H9 (cell line): ENCODE measurements at regions not wholly inside any gene's neighbourhood (a gene's known extent, or its start where the extent isn't known, plus 50 kb on each side); places are given as distances from the start of the nearest gene placed in this dataset.

Experiments
- DNase-seq: peaks from one replicate; pipeline ENCODE4 v3.0.0-alpha.2; 2017
- H2AFZ ChIP-seq: one replicate; pipeline ENCODE4 v1.6.1; 2013; ENCODE audit warnings: mild to moderate bottlenecking, low read length, control low read depth, moderate library complexity
- H2AK5ac ChIP-seq: 2 replicates; pipeline ENCODE4 v1.6.1; 2013; ENCODE audit warnings: low read length, control low read depth, mixed read lengths; ENCODE audit not compliant: insufficient read length
- H2BK120ac ChIP-seq: one replicate; pipeline ENCODE4 v1.6.1; 2013; ENCODE audit warnings: low read depth, mild to moderate bottlenecking, low read length, control low read depth, inconsistent platforms; ENCODE audit not compliant: poor library complexity, severe bottlenecking
- H2BK12ac ChIP-seq: 2 replicates; pipeline ENCODE4 v1.6.1; 2013; ENCODE audit warnings: low read length, control low read depth, mixed read lengths, low read depth; ENCODE audit not compliant: insufficient read length
- H2BK15ac ChIP-seq: 2 replicates; pipeline ENCODE4 v1.6.1; 2013; ENCODE audit warnings: low read depth, low read length, control low read depth
- H2BK20ac ChIP-seq: one replicate; pipeline ENCODE4 v1.6.1; 2013; ENCODE audit warnings: low read depth, mild to moderate bottlenecking, low read length, control low read depth, inconsistent platforms; ENCODE audit not compliant: poor library complexity, severe bottlenecking
- H2BK5ac ChIP-seq: 2 replicates; pipeline ENCODE4 v1.6.1; 2013; ENCODE audit warnings: low read length, control low read depth, mixed read lengths; ENCODE audit not compliant: insufficient read length
- H3K14ac ChIP-seq: 2 replicates; pipeline ENCODE4 v1.6.1; 2013; ENCODE audit warnings: low read length, control low read depth; ENCODE audit not compliant: insufficient read depth
- H3K18ac ChIP-seq: 2 replicates; pipeline ENCODE4 v1.6.1; 2013; ENCODE audit warnings: low read depth, mild to moderate bottlenecking, mixed read lengths, low read length, control low read depth; ENCODE audit not compliant: insufficient read length
- H3K23ac ChIP-seq: 2 replicates; pipeline ENCODE4 v1.6.1; 2013; ENCODE audit warnings: low read length, control low read depth, mixed read lengths, low read depth; ENCODE audit not compliant: insufficient read length
- H3K23me2 ChIP-seq: 2 replicates; pipeline ENCODE4 v1.6.1; 2013; ENCODE audit warnings: low read depth, mild to moderate bottlenecking, mixed read lengths, low read length, control low read depth; ENCODE audit not compliant: insufficient read length, poor library complexity, severe bottlenecking
- H3K27ac ChIP-seq: 2 replicates; pipeline ENCODE4 v1.5.1; 2013; ENCODE audit warnings: low read length, control low read depth, mixed read lengths, low read depth; ENCODE audit not compliant: insufficient read length
- H3K27me3 ChIP-seq: 2 replicates; pipeline ENCODE4 v1.6.1; 2013; ENCODE audit warnings: low read length, control low read depth, inconsistent platforms; ENCODE audit not compliant: insufficient read depth
- H3K4ac ChIP-seq: 2 replicates; pipeline ENCODE4 v1.6.1; 2013; ENCODE audit warnings: low read depth, mild to moderate bottlenecking, control low read depth, inconsistent platforms, low read length, moderate library complexity
- H3K4me1 ChIP-seq: 2 replicates; pipeline ENCODE4 v1.6.1; 2013; ENCODE audit warnings: low read length, control low read depth, inconsistent platforms; ENCODE audit not compliant: insufficient read depth
- H3K4me2 ChIP-seq: 2 replicates; pipeline ENCODE4 v1.6.1; 2013; ENCODE audit warnings: low read length, control low read depth, mixed read lengths; ENCODE audit not compliant: insufficient read length, insufficient read depth
- H3K56ac ChIP-seq: 2 replicates; pipeline ENCODE4 v1.6.1; 2013; ENCODE audit warnings: low read depth, mild to moderate bottlenecking, mixed read lengths, low read length, control low read depth; ENCODE audit not compliant: insufficient read length
- H3K79me1 ChIP-seq: 2 replicates; pipeline ENCODE4 v1.6.1; 2013; ENCODE audit warnings: low read depth, mild to moderate bottlenecking, moderate library complexity, low read length, control low read depth, inconsistent platforms; ENCODE audit not compliant: insufficient read depth, poor library complexity, severe bottlenecking
- H3K79me2 ChIP-seq: 2 replicates; pipeline ENCODE4 v1.6.1; 2013; ENCODE audit warnings: low read length, control low read depth, inconsistent platforms; ENCODE audit not compliant: insufficient read depth
- H3K9ac ChIP-seq: 2 replicates; pipeline ENCODE4 v1.6.1; 2013; ENCODE audit warnings: low read length, control low read depth, mixed read lengths; ENCODE audit not compliant: insufficient read length; ENCODE audit errors: extremely low read depth
- H3K9me3 ChIP-seq: one replicate; pipeline ENCODE4 v1.6.1; 2013; ENCODE audit warnings: low read depth, low read length, inconsistent platforms; ENCODE audit not compliant: control insufficient read depth
- H3T11ph ChIP-seq: one replicate; pipeline ENCODE4 v1.6.1; 2013; ENCODE audit warnings: mild to moderate bottlenecking, low read length, control low read depth, inconsistent platforms
- H4K20me1 ChIP-seq: one replicate; pipeline ENCODE4 v1.6.1; 2013; ENCODE audit not compliant: control insufficient read depth, insufficient read length, insufficient read depth
- H4K5ac ChIP-seq: 2 replicates; pipeline ENCODE4 v1.6.1; 2013; ENCODE audit warnings: low read depth, mild to moderate bottlenecking, mixed read lengths, low read length, control low read depth; ENCODE audit not compliant: insufficient read length
- H4K8ac ChIP-seq: replicated peaks from 2 replicates; pipeline ENCODE4 v1.6.1; 2013; ENCODE audit warnings: low read length, control low read depth, mixed read lengths, low read depth; ENCODE audit not compliant: insufficient read length
- H4K91ac ChIP-seq: 2 replicates; pipeline ENCODE4 v1.6.1; 2013; ENCODE audit warnings: low read depth, mild to moderate bottlenecking, moderate library complexity, mixed read lengths, low read length, control low read depth; ENCODE audit not compliant: insufficient read length
- H3K27ac Mint-ChIP-seq, 3 experiments: 2 replicates in 2 of 3; 3 replicates in 1 of 3; pipeline ENCODE4 v1.8.0; 2020 to 2021; ENCODE audit warnings: mixed read lengths in 3 of 3, mild to moderate bottlenecking in 1 of 3, moderate library complexity in 1 of 3
- H3K27me3 Mint-ChIP-seq: 2 replicates; pipeline ENCODE4 v1.8.0; 2021; ENCODE audit warnings: low read depth, mild to moderate bottlenecking, moderate library complexity, mixed read lengths
- H3K36me3 Mint-ChIP-seq, 3 experiments: 2 replicates in 2 of 3; 3 replicates in 1 of 3; pipeline ENCODE4 v1.8.0; 2020 to 2021; ENCODE audit warnings: low read depth in 3 of 3, mixed read lengths in 3 of 3; ENCODE audit not compliant: insufficient read depth in 1 of 3
- H3K4me1 Mint-ChIP-seq, 2 experiments: 2 replicates each; pipeline ENCODE4 v1.8.0; 2020; ENCODE audit warnings: mixed read lengths in 2 of 2
- H3K4me3 Mint-ChIP-seq, 2 experiments: 2 replicates in 1 of 2; 3 replicates in 1 of 2; pipeline ENCODE4 v1.8.0; 2020 to 2021; ENCODE audit warnings: mild to moderate bottlenecking in 2 of 2, mixed read lengths in 2 of 2, moderate library complexity in 1 of 2
- H3K9me3 Mint-ChIP-seq, 2 experiments: 2 replicates in 1 of 2; 3 replicates in 1 of 2; pipeline ENCODE4 v1.8.0; 2020; ENCODE audit warnings: mild to moderate bottlenecking in 2 of 2, mixed read lengths in 2 of 2, moderate library complexity in 1 of 2
- WGBS: extraction: QIAGEN DNeasy Blood & Tissue Kit; methylation state at CpG from one replicate; pipeline ENCODE4 v1.1.7; 2013; ENCODE audit warnings: missing lambda C conversion rate, low lambda C conversion rate, mixed read lengths; ENCODE audit not compliant: insufficient read length; ENCODE audit errors: extremely low coverage; 5-methylcytosine and 5-hydroxymethylcytosine counted together
- TF ChIP-seq, protein P1 (sequence below): fragments of 200-600 bp; sonication (generic); conservative IDR thresholded peaks from 3 replicates; pipeline ENCODE4 v1.8.0; 2021; ENCODE audit warnings: antibody characterized with exemption, mild to moderate bottlenecking

DNA sequence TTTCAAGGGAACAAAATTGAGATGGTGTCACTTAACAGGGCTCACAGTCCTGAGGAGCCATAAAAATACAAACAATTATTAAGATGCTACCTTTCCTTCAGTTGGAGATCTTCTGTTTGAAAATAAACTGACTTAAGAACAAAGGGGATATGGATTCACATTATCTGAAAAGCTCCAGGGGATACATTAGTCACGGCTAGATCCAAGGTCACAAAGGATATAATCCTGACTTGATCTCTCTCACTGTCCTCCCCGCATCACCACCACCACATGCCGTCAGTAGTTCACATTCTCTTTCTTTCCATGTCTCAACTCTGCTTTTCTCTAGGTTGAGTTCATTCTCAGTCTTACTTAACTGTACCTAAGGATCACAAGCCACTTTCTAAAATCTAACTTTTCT lies 530.4 kb upstream of the MARCKS start:
- Histone ChIP-seq H3K79me2 (no peaks in the 10 kb centered on the region), H3K9me3 (no peaks in the 10 kb centered on the region), H4K8ac (no peak overlapping the region), H2BK5ac (no peak overlapping the region), H3K27ac (no peak overlapping the region), H3K27me3 (no peaks in the 10 kb centered on the region), H2AFZ (no peak overlapping the region), H4K20me1 (no peaks in the 10 kb centered on the region), H3T11ph (no peak overlapping the region), H3K14ac (no peak overlapping the region), H3K23me2 (no peaks in the 10 kb centered on the region), H2BK20ac (no peak overlapping the region), H3K23ac (no peak overlapping the region), H4K91ac (no peak overlapping the region), H2AK5ac (no peak overlapping the region), H3K18ac (no peak overlapping the region), H2BK15ac (no peak overlapping the region), H2BK120ac (no peak overlapping the region), H3K4me2 (no peak overlapping the region), H4K5ac (no peak overlapping the region), H3K9ac (no peak overlapping the region), H3K79me1 (no peaks in the 10 kb centered on the region), H3K4me1 (no peaks in the 10 kb centered on the region), H2BK12ac (no peak overlapping the region), H3K4ac (no peak overlapping the region), H3K56ac (no peak overlapping the region)
- TF ChIP-seq, protein P1, sequence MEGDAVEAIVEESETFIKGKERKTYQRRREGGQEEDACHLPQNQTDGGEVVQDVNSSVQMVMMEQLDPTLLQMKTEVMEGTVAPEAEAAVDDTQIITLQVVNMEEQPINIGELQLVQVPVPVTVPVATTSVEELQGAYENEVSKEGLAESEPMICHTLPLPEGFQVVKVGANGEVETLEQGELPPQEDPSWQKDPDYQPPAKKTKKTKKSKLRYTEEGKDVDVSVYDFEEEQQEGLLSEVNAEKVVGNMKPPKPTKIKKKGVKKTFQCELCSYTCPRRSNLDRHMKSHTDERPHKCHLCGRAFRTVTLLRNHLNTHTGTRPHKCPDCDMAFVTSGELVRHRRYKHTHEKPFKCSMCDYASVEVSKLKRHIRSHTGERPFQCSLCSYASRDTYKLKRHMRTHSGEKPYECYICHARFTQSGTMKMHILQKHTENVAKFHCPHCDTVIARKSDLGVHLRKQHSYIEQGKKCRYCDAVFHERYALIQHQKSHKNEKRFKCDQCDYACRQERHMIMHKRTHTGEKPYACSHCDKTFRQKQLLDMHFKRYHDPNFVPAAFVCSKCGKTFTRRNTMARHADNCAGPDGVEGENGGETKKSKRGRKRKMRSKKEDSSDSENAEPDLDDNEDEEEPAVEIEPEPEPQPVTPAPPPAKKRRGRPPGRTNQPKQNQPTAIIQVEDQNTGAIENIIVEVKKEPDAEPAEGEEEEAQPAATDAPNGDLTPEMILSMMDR, result no peak
- no peaks in the 10 kb centered on the region for H3K27me3 Mint-ChIP-seq
- H3K9me3 Mint-ChIP-seq, result no peaks in the 10 kb centered on the region
- WGBS, result no CpG with 5 or more reads among the region's 3 CpGs
- no peaks in the 10 kb centered on the region for H3K36me3 Mint-ChIP-seq
- no peak for DNase-seq
- H3K4me3 Mint-ChIP-seq, result no peak overlapping the region
- peak overlapping the region in 1 of 3 experiments; percentile 2; a peak in 2 of 7 replicates for H3K27ac Mint-ChIP-seq
- peaks cover 7 to 11% of the 10 kb centered on the region in 2 experiments for H3K4me1 Mint-ChIP-seq
